ENCODE measurements at regions not wholly inside any gene's neighbourhood (a gene's known extent, or its start where the extent isn't known, plus 50 kb on each side); places are given as distances from the start of the nearest gene placed in this dataset.
"Not testable (repeated sequence)": the region's sequence is repeated elsewhere in the genome, so short reads cannot be mapped to it uniquely, and the experiment has no call there.

DNA sequence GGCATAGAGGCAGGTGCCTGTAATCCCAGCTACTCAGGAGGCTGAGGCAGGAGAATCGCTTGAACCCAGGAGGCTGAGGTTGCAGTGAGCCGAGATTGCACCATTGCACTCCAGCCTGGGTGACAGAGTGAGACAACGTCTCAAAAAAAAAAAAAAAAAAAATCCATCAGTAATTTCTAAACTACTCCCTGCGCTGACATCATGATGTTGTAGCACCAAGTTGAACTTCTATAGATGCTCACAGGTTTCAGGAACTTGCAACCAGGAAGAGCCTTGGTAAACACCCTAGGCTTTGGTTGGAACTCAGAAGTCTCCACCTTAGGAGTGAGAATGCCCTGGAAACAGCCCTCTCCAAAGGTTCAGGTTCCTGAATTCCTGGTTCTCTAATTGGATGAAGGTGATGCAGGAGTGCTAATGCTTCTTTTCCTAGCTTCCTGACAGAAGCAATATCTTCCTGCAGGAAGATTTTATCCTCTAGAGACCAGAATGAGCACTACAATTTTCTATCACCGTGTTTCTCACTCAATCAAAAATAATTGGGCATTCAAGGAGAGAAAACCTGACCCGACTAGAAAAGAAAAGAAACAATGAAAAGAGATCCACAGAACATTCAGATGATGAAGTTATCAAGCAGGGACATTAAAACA, 469.6 kb downstream of the GADD45G start:
- in situ Hi-C loops (cut with HindIII; ENCODE audit: low pct_ligation_motif_present, low pct_unique_long_range_greater_than_20kb, low sequenced_read_pairs) = no loop called here
- no peak for DNase-seq

DNA sequence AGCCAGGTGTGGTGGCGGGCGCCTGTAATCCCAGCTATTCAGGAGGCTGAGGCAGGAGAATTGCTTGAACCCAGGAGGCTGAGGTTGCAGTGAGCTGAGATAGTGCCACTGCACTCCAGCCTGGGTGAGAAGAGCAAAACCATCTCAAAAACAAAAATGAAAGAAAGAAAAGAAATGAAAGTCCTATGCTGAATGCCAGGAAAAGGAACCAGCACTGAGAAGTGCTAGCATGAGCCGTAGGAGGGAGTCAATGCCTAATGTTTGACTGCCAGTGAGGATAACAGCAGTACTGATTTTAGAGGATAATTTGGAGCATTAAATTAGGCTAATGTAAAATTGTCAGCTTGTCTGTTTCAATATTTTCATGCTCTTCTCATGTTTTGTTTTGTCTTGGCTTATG, 472.8 kb downstream of the GADD45G start:
- DNase-seq; in situ Hi-C loops (cut with HindIII; ENCODE audit: low pct_ligation_motif_present, low pct_unique_long_range_greater_than_20kb, low sequenced_read_pairs): not testable (repeated sequence)

DNA sequence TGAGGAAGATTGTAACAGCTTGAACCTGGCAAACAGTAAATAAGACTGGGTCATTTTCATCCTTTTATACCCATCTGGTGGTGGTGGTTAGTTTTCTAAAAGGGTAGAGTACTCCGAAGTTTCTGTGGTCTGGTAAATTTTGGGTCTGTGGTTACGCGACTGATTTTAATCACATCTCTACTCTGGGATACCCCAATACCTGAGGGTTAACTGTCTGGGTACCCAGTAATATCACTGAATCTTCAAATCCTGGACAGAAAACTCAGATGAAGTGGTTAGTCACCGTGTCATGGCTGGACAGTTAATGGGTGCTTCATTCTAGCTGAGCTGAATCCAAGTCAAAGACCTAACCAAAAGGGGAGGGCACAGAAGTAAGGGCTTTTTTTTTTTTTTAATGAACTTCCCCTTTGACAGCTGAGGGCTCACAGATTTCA, 474.2 kb downstream of the GADD45G start:
- DNase-seq = no peak
- in situ Hi-C loops (cut with HindIII; ENCODE audit: low pct_ligation_motif_present, low pct_unique_long_range_greater_than_20kb, low sequenced_read_pairs) = no loop called here

- in situ Hi-C loops (cut with HindIII; ENCODE audit: low pct_ligation_motif_present, low pct_unique_long_range_greater_than_20kb, low sequenced_read_pairs) = no loop called here
- DNase-seq = no peak
Measured at GRCh38 chr9:90085633-90086032, 480.8 kb downstream of the GADD45G start.

DNA sequence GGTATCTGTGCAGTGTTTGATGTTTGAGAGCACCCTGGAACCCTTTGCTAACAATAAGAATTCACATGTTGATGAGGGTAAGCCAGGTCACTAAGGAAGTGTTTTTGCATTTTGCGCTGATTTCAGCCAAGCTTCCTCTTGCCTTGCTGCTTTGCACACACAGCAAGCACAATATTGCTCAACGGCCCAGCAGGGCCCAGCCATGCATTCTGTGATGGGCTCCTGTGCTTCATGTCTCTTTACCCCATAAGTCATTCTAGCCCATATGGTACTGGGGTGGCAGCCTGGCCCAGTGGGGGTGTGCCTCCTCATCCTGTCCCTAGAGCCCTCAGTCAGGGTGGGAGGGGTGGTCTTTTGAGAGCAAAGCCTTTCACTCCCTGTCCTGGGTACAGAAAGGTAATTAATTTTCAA, 481.3 kb downstream of the GADD45G start:
- no peak for DNase-seq
- in situ Hi-C loops (cut with HindIII; ENCODE audit: low pct_ligation_motif_present, low pct_unique_long_range_greater_than_20kb, low sequenced_read_pairs) = no loop called here

DNA sequence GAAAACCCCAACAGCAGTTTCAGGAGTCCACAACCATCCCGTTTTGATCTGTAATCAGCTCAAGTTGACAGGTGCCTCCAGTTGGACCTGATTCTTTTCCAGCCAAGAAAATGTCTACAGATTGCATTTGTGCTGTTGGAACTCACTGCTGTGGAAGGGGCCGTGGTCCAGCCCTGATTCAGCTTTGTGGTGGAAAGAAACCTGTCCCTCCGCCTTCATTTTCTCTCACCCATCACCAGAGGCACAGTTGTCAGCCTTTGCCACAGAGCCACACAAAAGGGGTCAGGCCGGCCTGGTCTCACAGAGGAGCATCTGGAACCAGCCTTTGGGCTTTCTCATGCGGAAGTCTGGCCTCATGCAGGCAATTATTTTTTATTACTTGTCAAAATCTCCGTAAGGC, 483.6 kb downstream of the GADD45G start:
- in situ Hi-C loops (cut with HindIII; ENCODE audit: low pct_ligation_motif_present, low pct_unique_long_range_greater_than_20kb, low sequenced_read_pairs) = no loop called here
- DNase-seq = no peak

- in situ Hi-C loops (cut with HindIII; ENCODE audit: low pct_ligation_motif_present, low pct_unique_long_range_greater_than_20kb, low sequenced_read_pairs) = no loop called here
- no peak for DNase-seq
Measured at GRCh38 chr9:90088856-90089255, 484.0 kb downstream of the GADD45G start.

- in situ Hi-C loops (cut with HindIII; ENCODE audit: low pct_ligation_motif_present, low pct_unique_long_range_greater_than_20kb, low sequenced_read_pairs) = no loop called here
- no peak for DNase-seq
Measured at GRCh38 chr9:90090997-90091396, 486.2 kb downstream of the GADD45G start.

- in situ Hi-C loops (cut with HindIII; ENCODE audit: low pct_ligation_motif_present, low pct_unique_long_range_greater_than_20kb, low sequenced_read_pairs) = no loop called here
- no peak for DNase-seq
Measured at GRCh38 chr9:90092508-90092907, 487.7 kb downstream of the GADD45G start.

DNA sequence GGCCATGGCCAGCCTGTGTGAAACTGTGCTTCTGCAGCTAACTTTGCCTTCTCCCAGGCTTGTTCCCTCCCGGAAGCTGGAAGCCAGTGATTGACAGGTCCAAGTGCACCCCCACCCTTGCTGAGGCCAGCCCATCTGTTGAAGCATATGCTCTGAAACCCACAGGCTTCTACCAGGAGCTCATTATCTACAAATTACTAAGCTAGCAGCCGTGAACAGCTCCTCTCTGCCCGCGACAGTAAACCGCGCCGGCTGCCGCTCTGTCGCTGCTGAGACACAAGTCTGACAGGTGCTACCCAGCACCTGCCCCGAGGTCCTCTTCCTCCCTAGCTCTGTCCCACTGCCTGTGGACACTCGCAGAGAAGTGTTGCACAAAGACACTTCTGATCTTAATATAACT, 490.9 kb downstream of the GADD45G start:
- DNase-seq = no peak
- in situ Hi-C loops (cut with HindIII; ENCODE audit: low pct_ligation_motif_present, low pct_unique_long_range_greater_than_20kb, low sequenced_read_pairs) = no loop called here

DNA sequence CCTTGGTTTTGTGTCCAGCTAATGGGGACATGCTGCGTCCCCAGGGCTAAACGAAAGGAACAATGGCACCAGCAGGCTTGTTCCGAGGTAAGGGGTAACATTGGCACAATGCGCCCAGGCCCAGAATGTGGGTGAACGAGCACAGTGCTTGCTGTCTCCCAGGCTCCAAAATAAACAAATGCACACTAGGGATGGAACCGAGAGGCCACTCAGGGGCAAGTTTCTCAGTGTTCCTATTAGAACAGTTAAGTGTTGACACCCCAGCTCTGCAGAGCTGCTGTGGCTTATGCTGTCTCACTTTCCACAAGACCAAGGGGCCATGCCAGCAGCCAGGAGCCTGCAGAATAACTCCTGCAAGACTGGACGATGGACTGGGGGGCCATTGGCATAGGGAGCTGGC, 492.4 kb downstream of the GADD45G start:
- in situ Hi-C loops (cut with HindIII; ENCODE audit: low pct_ligation_motif_present, low pct_unique_long_range_greater_than_20kb, low sequenced_read_pairs) = no loop called here
- DNase-seq = no peak

GRCh38 chr9:90098408-90098807, 493.6 kb downstream of the GADD45G start:
- DNase-seq = no peak
- in situ Hi-C loops (cut with HindIII; ENCODE audit: low pct_ligation_motif_present, low pct_unique_long_range_greater_than_20kb, low sequenced_read_pairs) = no loop called here

- DNase-seq = peak; percentile 8
- in situ Hi-C loops (cut with HindIII; ENCODE audit: low pct_ligation_motif_present, low pct_unique_long_range_greater_than_20kb, low sequenced_read_pairs) = no loop called here
Measured at GRCh38 chr9:90099262-90099963, 494.6 kb downstream of the GADD45G start.

DNA sequence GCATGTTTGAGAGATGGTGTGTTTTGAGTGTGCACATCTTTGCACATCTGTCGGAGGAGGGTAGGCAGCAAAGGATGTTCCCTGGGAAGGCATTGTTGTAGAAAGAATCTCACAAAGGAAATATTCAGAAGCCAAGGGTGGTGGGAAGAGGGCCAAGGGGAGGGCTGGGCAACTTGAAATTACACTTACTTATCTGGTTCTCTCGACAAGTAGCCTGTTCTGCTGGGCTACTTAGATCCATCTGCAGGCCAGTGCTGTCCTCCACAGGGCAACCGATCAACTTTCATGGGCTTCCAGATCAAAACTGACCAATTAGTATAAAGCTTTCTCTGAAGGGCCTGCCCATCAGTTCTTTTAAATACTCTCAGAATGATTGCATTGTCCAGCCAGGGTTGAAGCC, 495.2 kb downstream of the GADD45G start:
- DNase-seq = no peak
- in situ Hi-C loops (cut with HindIII; ENCODE audit: low pct_ligation_motif_present, low pct_unique_long_range_greater_than_20kb, low sequenced_read_pairs) = no loop called here

DNA sequence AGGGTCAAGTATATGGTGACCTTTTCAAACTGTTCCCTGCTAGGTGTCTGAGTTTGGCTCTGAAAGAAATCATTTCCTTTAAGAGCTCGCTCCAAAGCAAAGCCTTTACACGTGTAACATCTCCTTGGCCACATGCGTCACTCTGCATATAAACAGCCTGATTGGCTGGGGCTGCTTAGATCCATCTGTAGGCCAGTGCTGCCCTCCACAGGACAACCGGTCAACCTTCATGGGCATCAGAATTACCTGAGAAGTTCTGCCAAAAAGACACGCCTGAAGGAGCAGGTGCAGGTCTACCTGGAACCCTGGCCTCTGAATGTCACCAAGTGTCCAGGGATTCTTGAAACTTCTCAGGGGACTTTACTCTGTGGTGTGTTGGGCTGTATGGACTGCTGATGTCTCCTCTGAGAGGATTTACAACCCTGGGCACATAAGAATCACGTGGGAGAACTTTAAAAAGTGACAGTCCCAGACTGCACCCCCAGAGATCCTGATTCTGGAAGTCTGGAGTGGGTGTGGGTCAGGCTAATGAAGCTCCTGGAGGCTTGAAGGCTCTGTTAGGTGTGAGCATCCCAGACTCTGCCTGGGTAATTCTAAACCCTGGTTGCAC, 497.6 kb downstream of the GADD45G start:
- DNase-seq = peak; percentile 85
- in situ Hi-C loops (cut with HindIII; ENCODE audit: low pct_ligation_motif_present, low pct_unique_long_range_greater_than_20kb, low sequenced_read_pairs) = no loop called here

DNA sequence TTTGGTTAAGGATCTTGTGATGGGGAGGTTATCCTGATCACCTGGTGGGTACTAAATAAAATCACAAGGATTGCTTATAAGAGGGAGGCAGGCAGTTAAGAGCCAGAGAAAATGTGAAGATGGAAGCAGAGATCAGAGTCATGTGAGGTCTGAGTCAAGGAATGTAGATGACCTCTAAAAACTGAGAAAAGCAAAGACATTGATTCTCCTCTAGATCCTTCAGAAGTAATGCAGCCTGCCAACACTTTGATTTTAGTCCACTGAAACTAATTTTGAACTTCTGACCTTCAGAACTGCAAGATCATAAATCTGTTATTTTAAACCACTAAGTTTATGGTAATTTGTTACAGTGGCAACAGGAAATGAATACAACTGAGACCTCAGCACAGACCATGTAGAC, 499.0 kb downstream of the GADD45G start:
- in situ Hi-C loops (cut with HindIII; ENCODE audit: low pct_ligation_motif_present, low pct_unique_long_range_greater_than_20kb, low sequenced_read_pairs) = no loop called here
- DNase-seq = no peak

DNA sequence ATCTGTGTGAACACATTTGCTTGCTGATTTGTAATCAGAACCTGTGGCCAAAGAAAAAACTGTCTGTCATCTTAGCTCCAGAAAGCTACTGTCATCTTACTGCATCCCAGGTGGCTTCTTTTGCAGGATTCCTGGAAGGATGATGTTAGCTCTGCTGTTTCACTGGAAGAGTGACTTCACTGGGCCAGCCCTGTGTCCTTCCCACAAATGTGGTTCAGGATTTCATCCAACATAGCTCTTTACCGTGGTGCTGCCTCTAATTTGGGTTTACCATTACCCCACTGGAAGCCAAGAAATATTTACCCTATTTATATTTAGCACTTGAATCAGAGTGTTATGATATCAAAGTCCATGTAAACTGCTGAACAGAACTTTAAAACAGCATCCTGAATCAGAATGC, 501.0 kb downstream of the GADD45G start:
- in situ Hi-C loops (cut with HindIII; ENCODE audit: low pct_ligation_motif_present, low pct_unique_long_range_greater_than_20kb, low sequenced_read_pairs) = no loop called here

DNA sequence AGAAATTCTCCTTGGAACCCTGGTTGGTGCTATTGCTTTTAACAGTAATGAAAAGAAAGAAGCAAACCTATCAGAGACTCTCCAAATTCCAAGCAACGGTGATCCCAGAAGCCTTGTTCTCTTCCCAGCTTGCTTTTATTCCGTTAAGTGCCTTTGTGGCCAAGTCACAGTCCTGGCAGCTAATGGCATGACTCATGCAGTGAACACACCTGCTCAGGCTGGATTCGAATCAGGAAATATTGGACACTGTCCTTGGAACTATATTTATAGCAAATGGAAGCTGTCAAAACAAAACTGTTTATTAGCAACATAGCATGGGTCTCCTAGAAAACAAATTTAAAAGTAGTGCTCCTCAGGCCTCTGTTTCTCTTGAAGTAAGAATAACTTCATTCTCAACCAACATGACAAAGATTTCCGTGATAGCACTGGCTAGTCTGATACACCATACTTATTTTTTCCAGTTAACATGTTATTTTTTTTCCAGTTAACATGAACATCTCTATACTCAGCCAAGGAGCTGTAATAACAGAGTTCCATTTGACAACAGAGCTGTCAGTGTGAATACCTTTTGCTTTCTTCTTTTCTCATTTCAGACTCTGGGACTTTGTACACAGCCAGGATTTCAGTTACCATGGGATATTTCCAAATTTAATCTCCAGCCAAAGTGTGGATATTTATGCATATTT, 502.4 kb downstream of the GADD45G start:
- in situ Hi-C loops (cut with HindIII; ENCODE audit: low pct_ligation_motif_present, low pct_unique_long_range_greater_than_20kb, low sequenced_read_pairs) = no loop called here
- DNase-seq = peak; percentile 7

More for the DNA sequence above, 501.0 kb downstream of the GADD45G start:
- no peak for DNase-seq

All from ACHN (cell line).